Right cardiac atrium (tissue), 5 donors: ENCODE measurements at regions not wholly inside any gene's neighbourhood (a gene's known extent, or its start where the extent isn't known, plus 50 kb on each side); places are given as distances from the start of the nearest gene placed in this dataset.

Experiments
- ATAC-seq, 2 donors: fragments of 200-7000 bp; cut with Tn5 transposase; one replicate each; pipeline versions ENCODE4 v1.8.0 to v1.9.1; 2020; ENCODE audit warnings: moderate library complexity in 2 of 2, mild to moderate bottlenecking in 1 of 2
- DNase-seq, 3 donors: peaks; one replicate each; pipeline ENCODE4 v3.0.0-alpha.2; 2020
- H3K27ac ChIP-seq: one replicate; pipeline ENCODE4 v1.5.1; 2013; ENCODE audit warnings: mild to moderate bottlenecking, low read length, control low read depth, moderate library complexity
- H3K27me3 ChIP-seq: one replicate; pipeline ENCODE4 v1.6.1; 2013; ENCODE audit not compliant: control insufficient read depth, insufficient read depth
- H3K4me1 ChIP-seq: one replicate; pipeline ENCODE4 v1.6.1; 2013; ENCODE audit warnings: low read length; ENCODE audit not compliant: control insufficient read depth, insufficient read depth
- H3K4me3 ChIP-seq: one replicate; pipeline ENCODE4 v1.5.1; 2013; ENCODE audit warnings: low read length, control low read depth
- H3K9me3 ChIP-seq: one replicate; pipeline ENCODE4 v1.6.1; 2013; ENCODE audit warnings: low read length; ENCODE audit not compliant: control insufficient read depth
- WGBS: extraction: QIAGEN DNeasy Blood & Tissue Kit; methylation state at CpG from one replicate; pipeline ENCODE4 v1.1.7; 2013; 5-methylcytosine and 5-hydroxymethylcytosine counted together
- intact Hi-C, 4 donors: fragments of 100-400 bp; cut with DNase I; formaldehyde crosslinking; loops; one replicate each; pipeline versions ENCODE4 v1.11.0 to v1.14.0; 2022 to 2023
- donor health status: healthy with polysubstance abuse.
- donor health status: DM: no; HTN: yes; CAD: no.
- donor health status: DM: no; HTN: no; CAD: no.
- donor health status: DM: no; HTN: yes; CAD: no; lungs with severe emphysema.
- donor health status: DM: yes; HTN: yes; CAD: no.

DNA sequence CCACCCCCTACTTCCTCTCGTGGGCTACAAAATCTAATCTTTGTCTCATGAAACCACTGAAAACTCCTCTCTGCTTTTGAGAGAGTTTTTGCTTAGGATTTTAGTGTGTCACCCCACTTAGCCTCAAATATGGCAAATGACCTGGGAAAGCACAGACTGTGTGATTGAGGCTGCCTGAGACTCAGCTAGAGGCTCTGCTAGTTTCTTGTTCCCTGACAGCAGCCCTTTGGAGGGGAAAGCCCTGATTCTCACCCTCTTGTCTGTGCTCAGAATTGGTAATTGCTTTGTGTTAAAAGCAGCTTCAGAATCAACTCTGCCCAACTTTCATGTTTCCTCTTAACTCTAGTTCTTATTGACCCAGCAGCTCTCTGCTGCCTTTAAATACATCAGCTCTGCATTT lies 85.6 kb upstream of the ZP4 start:
- intact Hi-C loops, result no loop called here
- no peak overlapping the region for H3K4me3 ChIP-seq
- H3K9me3 ChIP-seq, result no peaks in the 10 kb centered on the region
- WGBS, result 32% methylated on average over 1 of the region's 1 CpG
- no peak for DNase-seq
- no peaks in the 10 kb centered on the region for H3K4me1 ChIP-seq
- no peak for ATAC-seq
- H3K27ac ChIP-seq, result no peak overlapping the region
- H3K27me3 ChIP-seq, result no peaks in the 10 kb centered on the region

DNA sequence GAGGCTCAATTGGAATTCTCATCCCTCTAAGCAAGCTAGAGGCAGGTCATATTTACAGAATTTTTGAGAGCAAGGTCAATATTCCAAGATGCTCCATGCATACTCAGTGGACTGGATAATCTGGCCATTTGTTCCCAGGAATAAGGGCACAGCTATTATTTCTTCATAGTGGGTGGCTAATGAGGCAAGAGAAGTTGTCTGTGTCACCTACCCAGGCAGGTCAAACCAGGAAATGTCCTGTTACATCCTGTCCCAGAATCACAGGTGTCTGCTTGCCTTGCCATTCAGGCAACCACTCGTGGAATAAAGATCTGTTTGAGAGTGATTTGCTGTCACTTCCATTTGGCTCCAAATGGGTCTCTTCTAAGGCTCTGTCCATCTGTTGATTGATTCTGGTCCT lies 85.2 kb upstream of the ZP4 start:
- Histone ChIP-seq H3K4me3 (no peak overlapping the region), H3K9me3 (no peaks in the 10 kb centered on the region), H3K27me3 (no peaks in the 10 kb centered on the region), H3K27ac (no peak overlapping the region), H3K4me1 (no peaks in the 10 kb centered on the region)
- WGBS, result 30% methylated on average over 1 of the region's 1 CpG
- intact Hi-C loops, result no loop called here
- no peak for DNase-seq
- ATAC-seq, result no peak

DNA sequence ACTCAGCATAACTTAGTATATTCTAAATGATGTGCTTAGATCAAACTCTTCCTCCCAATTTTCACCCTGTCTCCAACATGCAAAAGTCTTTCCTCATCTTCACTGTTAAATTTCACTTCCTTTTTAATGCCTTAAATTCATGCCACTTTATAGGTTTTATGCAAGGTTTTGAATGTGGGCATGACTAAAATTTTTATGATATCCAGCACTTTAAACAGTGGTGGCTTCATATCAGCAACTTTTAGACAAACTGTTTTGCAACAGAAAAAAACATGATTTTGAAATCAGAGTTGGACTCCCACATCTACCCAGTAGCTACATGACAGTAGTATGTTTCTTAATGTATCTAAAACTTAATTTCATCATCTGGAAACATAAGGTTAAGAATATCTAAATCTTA lies 84.7 kb upstream of the ZP4 start:
- intact Hi-C loops, result no loop called here
- no peaks in the 10 kb centered on the region for H3K27me3 ChIP-seq
- no peaks in the 10 kb centered on the region for H3K4me1 ChIP-seq
- no peak overlapping the region for H3K27ac ChIP-seq
- H3K9me3 ChIP-seq, result no peaks in the 10 kb centered on the region
- no peak overlapping the region for H3K4me3 ChIP-seq
- DNase-seq (no peak), ATAC-seq (no peak)

DNA sequence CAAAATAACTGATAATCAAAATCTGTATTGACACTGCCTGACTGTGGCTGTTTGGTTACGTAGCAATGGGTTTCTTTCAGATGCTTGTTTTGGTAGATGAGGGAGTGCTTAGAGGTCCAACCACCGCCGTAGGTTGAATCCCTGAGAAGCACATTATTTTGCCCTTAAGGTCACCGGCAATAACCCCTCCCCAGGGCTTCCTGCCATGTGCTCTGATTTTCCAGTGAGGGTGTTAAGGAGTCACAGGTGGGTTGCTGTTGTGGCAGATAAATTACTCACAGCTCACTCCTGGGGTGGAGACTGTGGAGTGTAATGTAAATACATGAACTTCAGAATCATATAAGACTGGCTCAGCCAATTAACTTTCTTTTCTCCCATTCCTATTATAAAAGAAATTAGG lies 81.5 kb upstream of the ZP4 start:
- H3K4me3 ChIP-seq, result no peak overlapping the region
- H3K4me1 ChIP-seq, result no peaks in the 10 kb centered on the region
- no peak for DNase-seq
- no peak for ATAC-seq
- no peaks in the 10 kb centered on the region for H3K9me3 ChIP-seq
- 70% methylated on average over 4 of the region's 4 CpGs for WGBS
- no peak overlapping the region for H3K27ac ChIP-seq
- H3K27me3 ChIP-seq, result no peaks in the 10 kb centered on the region
- intact Hi-C loops, result no loop called here

DNA sequence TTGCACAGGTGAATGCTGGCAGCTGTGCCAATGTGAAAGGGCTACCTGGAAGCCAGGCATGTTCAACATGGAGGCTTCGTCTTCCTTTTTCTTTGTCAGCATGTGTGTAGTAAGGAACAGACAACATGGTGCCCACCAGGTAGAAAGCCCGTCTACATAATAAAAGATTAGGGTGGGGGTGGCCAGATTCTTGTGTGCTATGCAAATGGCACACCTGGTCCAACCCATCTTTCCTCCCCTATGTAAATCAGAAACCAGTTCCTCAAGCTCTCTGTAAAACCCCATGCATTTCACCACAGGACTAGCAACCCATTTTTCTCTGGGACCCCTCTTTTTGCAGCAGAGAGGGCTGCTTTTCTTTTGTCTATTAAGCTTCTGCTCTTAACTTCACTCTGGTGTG lies 72.3 kb upstream of the ZP4 start:
- ATAC-seq (no peak), DNase-seq (no peak)
- no peak overlapping the region for H3K4me3 ChIP-seq
- intact Hi-C loops, result no loop called here
- H3K27ac ChIP-seq, result no peak overlapping the region
- H3K27me3 ChIP-seq, result no peaks in the 10 kb centered on the region
- 75% methylated on average over 2 of the region's 2 CpGs for WGBS
- no peaks in the 10 kb centered on the region for H3K4me1 ChIP-seq
- H3K9me3 ChIP-seq, result no peaks in the 10 kb centered on the region

DNA sequence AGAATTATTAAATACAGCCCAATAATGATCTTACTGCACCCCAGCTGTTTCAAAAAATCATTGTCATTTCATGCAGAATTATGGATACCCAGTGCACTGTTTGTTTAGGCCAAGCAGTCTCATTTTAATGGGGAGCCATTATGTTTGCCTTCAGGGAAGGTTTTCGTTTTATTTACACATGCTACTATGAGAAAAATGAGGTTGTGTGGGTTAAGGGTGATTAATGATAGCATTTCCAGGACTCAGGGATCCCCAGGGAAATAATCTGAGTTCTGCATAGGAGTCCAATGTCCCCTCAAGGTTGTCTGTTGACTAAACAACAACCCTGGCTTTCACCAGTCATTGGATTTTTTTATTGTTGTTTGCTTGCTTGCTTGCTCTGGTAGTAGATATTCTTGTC lies 71.0 kb upstream of the ZP4 start:
- Histone ChIP-seq H3K4me3 (no peak overlapping the region), H3K27ac (no peak overlapping the region), H3K9me3 (no peaks in the 10 kb centered on the region), H3K27me3 (no peaks in the 10 kb centered on the region), H3K4me1 (no peaks in the 10 kb centered on the region)
- ATAC-seq, result no peak
- DNase-seq, result no peak
- intact Hi-C loops, result no loop called here
- WGBS, result 53% methylated on average over 1 of the region's 1 CpG

DNA sequence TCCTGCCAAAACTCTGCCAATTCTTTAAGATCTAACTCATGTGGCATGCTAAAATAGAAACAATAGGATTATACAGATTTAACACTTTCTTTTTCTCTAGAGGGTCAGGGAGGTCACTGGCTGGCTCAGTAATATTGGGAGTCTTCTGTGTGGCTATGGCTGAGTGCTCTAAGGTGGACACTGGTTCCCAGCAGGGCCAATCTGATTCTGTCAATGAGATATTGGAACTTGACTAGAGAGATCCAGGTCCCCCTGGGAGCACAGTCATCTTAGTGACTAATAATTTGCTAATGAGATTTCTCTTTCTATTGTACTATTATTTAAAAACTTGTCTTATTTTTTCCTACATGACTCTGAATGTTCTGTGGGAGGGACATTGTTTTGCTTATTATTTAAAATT lies 69.1 kb upstream of the ZP4 start:
- H3K27ac ChIP-seq, result no peak overlapping the region
- no peak overlapping the region for H3K4me3 ChIP-seq
- ATAC-seq (no peak), DNase-seq (no peak)
- H3K9me3 ChIP-seq, result no peaks in the 10 kb centered on the region
- intact Hi-C loops, result no loop called here
- H3K4me1 ChIP-seq, result no peaks in the 10 kb centered on the region
- H3K27me3 ChIP-seq, result no peaks in the 10 kb centered on the region

DNA sequence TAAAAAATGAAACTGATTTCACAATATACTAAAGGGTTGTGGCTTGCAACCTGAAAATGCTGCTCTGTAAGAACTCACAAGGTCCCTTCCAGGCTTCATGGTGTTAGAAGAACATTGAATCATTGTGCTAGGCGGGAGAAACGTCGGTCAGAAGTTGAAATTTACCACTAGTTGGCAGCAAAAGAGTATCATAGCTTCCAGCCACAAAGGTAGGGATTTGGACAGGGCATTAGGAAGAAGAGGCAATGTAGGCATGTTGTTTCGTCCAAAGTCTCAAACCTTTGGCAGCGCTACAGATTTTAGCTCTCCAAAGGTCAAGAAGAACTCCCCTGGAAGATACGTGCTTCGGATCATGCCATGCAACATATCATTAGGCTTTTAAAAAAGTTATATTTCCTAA lies 62.5 kb upstream of the ZP4 start:
- Histone ChIP-seq H3K4me3 (no peak overlapping the region), H3K27me3 (no peaks in the 10 kb centered on the region), H3K4me1 (no peaks in the 10 kb centered on the region), H3K9me3 (no peaks in the 10 kb centered on the region), H3K27ac (no peak overlapping the region)
- ATAC-seq, result no peak
- WGBS, result 64% methylated on average over 7 of the region's 7 CpGs
- intact Hi-C loops, result no loop called here
- DNase-seq, result no peak
